GM21515 (cell line): ENCODE measurements at regions not wholly inside any gene's neighbourhood (a gene's known extent, or its start where the extent isn't known, plus 50 kb on each side); places are given as distances from the start of the nearest gene placed in this dataset.
"Not testable (repeated sequence)": the region's sequence is repeated elsewhere in the genome, so short reads cannot be mapped to it uniquely, and the experiment has no call there.

ENCODE experiments used
- ATAC-seq: cut with Tn5 transposase; IDR thresholded peaks from one replicate; pipeline ENCODE4 v1.9.1; 2021; ENCODE audit not compliant: unreplicated experiment

GRCh38 chr2:90288396-90288795 is 1596.9 kb downstream of the RPIA start:
- not testable (repeated sequence) for ATAC-seq

DNA sequence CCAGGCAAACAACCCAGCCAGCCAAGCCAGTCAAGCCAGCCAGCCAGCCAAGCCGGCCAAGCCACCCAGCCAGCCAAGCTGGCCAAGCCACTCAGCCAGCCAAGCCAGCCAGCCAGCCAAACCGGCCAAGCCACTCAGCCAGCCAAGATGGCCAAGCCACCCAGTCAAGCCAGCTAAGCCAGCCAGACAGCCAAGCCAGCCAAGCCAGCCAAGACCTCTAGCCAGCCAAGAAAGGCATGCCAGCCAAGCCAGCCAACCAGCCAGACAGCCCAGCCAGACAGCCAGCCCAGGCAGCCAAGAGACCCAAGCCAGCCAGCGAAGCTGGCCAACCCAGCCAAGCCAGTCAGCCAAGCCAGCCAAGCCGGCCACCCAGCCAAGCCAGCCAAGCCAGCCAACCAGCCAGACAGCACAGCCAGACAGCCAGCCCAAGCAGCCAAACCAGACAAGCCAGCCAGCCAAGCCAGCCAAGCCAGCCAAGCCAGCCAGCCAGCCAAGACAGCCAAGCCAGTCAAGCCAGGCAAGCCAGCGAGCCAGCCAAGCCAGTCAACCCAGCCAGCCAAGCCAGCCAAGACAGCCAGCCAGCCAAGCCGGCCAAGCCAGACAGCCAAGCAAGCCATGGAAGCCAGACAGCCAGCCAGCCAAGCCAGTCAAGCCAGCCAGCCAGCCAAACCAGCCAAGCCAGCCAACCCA is 1598.0 kb downstream of the RPIA start:
- ATAC-seq, result not testable (repeated sequence)

DNA sequence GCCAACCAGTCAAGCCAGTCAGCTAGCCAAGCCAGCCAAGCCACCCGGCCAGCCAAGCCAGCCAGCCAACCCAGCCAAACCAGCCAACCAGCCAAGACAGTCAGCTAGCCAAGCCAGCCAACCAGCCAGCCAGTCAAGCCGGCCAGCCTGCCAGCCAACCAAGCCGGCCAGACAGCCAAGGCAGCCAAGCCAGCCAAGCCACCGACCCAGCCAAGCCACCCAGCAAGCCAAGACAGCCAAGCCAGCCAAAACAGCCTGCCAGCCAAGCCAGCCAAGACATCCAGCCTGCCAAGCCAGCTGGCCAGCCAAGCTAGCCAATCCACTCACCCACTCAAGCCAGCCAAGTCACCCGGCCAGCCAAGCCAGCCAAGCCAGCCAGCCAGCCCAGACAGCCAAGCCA is 1599.2 kb downstream of the RPIA start:
- ATAC-seq, result not testable (repeated sequence)

- ATAC-seq, result not testable (repeated sequence)
These were observed 1599.9 kb downstream of the RPIA start for GRCh38 chr2:90291168-90291883.

DNA sequence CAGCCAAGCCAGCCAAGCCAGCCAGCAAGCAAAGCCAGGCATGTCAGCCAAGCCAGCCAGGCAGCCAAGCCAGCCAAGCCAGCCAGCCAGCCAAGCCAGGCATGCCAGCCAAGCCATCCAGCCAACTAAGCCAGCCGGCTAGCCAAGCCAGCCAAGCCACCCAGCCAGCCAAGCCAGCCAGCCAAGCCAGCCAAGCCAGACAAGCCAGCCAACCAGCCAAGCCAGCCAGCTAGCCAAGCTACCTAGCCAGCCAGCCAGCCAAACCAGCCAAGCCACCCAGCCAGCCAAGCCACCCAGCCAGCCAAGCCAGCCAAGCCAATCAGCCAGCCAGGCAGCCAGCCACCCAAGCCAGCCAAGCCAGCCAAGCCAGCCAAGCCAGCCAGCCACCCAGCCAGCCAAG is 1600.5 kb downstream of the RPIA start:
- not testable (repeated sequence) for ATAC-seq

- not testable (repeated sequence) for ATAC-seq
These were observed 1601.0 kb downstream of the RPIA start for GRCh38 chr2:90292451-90292850.

DNA sequence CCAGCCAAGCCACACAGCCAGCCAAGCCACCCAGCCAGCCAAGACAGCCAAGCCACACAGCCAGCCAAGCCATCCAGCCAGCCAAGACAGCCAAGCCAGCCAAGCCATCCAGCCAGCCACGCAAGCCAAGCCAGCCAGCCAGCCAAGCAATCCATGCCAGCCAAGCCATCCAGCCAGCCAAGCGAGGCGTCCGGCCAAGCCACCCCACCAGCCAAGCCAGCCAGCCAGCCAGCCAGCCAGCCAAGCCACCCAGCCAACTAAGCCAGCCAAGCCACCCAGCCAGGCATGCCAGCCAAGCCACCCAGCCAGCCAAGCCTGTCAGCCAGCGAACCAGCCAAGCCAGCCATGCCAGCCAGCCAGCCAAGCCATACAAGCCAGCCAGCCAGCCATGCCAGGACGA is 1601.8 kb downstream of the RPIA start:
- not testable (repeated sequence) for ATAC-seq

GRCh38 chr2:90293806-90294205 is 1602.3 kb downstream of the RPIA start:
- ATAC-seq, result not testable (repeated sequence)

- ATAC-seq, result not testable (repeated sequence)
These were observed 1603.7 kb downstream of the RPIA start for GRCh38 chr2:90295036-90295750.

DNA sequence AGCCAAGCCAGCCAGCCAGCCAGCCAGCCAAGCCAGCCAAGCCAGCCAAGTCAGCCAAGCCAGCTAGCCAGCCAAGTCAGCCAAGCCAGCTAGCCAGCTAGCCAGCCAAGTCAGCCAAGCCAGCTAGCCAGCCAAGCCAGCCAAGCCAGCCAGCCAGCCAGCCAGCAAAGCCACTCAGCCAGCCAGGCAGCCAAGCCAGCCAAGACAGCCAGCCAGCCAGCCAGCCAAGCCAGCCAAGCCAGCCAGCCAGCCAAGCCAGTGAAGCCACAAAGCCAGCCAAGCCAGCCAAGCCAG is 1605.0 kb downstream of the RPIA start:
- ATAC-seq, result not testable (repeated sequence)

GRCh38 chr2:90297701-90298100 is 1606.2 kb downstream of the RPIA start:
- ATAC-seq, result not testable (repeated sequence)

- ATAC-seq, result not testable (repeated sequence)
These were observed 1606.8 kb downstream of the RPIA start for GRCh38 chr2:90298126-90298755.

GRCh38 chr2:90298983-90299382 is 1607.5 kb downstream of the RPIA start:
- not testable (repeated sequence) for ATAC-seq

DNA sequence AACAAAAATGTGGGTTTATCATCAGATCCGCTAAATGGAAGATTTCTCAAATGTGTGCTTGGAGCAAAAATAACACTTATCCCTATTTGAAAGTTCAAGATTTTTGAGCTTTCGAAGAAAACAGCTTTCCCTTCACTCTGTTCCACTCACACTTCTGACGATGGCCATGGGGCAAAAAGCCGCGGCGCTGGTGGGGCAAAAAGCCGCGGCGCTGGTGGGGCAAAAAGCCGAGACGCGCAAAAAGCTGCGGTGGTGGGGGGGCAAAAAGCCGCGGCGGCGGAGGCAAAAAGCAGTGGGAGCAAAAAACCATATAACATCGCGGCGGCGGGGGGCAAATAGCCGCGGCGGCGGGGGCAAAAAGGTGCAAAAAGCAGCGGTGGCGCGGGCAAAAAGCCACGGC is 1631.5 kb downstream of the RPIA start:
- ATAC-seq, result not testable (repeated sequence)

DNA sequence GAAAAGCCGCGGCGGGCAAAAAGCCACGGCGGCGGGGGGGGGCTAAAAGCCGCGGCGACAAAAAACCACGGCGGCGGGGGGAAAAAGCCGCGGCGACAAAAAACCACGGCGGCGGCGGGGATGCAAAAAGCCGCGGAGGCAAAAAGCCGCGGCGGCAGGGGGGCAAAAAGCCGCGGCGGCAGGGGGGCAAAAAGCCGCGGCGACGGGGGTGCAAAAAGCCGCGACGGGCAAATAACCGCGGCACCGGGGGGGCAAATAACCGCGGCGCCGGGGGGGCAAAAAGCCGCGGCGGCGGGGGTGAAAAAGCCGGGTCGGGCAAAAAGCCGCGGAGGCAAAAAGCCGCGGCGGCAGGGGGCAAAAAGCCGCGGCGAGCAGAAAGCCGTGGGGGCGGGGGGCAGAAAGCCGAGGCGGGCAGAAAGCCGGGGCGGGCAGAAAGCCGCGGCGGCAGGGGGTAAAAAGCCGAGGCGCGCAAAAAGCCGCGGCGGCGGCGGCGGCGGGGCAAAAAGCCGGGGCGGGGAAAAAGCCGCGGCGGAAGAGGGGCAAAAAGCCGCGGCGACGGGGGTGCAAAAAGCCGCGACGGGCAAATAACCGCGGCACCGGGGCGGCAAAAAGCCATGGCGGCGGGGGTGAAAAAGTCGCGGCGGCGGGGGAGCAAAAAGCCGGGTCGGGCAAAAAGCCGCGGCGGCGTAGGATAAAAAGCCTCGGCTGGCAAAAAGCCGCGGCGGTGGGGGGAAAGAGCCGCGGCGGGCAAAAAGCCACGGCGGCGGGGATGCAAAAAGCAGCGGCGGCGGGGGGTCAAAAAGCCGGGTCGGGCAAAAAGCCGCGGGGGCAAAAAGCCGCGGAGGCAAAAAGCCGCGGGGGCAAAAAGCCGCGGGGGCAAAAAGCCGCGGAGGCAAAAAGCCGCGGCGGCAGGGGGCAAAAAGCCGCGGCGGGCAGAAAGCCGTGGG is 1632.4 kb downstream of the RPIA start:
- ATAC-seq, result not testable (repeated sequence)

GRCh38 chr2:90324672-90325071 is 1633.2 kb downstream of the RPIA start:
- ATAC-seq, result not testable (repeated sequence)

DNA sequence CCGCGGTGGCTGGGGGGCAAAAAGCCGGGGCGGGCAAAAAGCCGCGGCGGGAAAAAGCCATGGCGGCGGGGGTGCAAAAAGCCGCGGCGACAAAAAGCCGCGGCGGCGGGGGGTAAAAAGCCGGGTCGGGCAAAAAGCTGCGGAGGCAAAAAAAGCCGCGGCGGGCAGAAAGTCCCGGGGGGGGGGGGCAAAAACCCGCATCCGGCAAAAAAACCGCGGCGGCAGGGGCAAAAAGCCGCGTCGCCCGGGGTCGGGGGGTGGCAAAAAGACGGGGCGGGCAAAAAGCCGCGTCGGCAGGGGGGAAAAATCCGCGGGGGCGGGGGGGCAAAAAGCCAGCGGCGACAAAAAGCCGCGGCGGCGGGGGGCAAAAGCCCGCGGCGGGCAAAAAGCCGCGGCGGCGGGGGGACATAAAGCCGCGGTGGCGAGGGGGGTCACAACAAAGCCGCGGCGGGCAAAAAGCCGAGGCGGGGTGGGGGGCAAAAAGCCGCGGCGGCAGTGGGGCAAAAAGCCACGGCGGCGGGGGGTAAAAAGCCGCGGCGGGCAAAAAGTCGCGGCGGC is 1634.4 kb downstream of the RPIA start:
- not testable (repeated sequence) for ATAC-seq

DNA sequence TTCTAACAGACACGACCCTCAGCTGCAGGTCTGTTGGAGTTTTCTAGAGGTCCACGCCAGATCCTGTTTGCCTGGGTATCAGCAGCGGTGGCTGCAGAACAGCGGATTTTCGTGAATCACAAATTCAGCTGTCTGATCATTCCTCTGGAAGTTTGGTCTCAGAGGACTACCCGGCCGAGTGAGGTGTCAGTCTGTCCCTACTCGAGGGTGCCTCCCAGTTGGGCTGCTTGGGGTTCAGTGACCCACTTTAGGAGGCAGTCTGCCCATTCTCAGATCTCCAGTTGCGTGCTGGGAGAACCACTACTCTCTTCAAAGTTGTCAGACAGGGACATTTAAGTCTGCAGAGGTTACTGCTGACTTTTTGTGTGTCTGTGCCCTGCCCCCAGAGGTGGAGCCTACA is 1664.1 kb downstream of the RPIA start:
- ATAC-seq, result not testable (repeated sequence)

GRCh38 chr2:90359344-90359743 is 1667.9 kb downstream of the RPIA start:
- ATAC-seq, result not testable (repeated sequence)
